AG09319 (cell line): ENCODE measurements at regions not wholly inside any gene's neighbourhood (a gene's known extent, or its start where the extent isn't known, plus 50 kb on each side); places are given as distances from the start of the nearest gene placed in this dataset.

ENCODE experiments used
- DNase-seq: peaks from one replicate; pipeline ENCODE4 v3.0.0-alpha.2; 2010; ENCODE audit warnings: low read depth; ENCODE audit errors: extremely low read depth
- CTCF ChIP-seq: IDR thresholded peaks from 2 replicates; pipeline ENCODE4 v1.5.1; 2011; ENCODE audit warnings: low read depth, mild to moderate bottlenecking, inconsistent platforms, low read length, moderate library complexity

DNA sequence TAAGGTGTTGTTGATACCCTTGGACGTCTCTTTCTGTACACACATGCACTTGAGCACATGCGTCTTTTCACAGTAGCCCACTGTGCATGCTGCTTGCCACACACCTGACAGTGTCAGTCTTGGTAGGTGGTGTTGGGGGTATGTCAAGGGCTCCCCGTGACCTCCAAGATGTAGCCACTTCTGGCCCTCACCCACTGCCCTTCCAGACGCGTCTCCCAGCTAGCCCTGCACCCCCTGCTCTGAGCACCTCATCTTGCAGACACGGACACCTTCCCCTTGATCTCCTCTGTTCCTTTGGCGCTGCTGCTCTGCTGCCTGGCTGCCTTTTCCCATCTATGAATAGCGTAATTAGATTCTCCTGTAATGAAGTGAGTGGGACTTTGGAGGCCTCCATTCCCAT, 75.2 kb upstream of the TNS3 start:
- DNase-seq = no peak
- no peak for TF ChIP-seq CTCF

DNA sequence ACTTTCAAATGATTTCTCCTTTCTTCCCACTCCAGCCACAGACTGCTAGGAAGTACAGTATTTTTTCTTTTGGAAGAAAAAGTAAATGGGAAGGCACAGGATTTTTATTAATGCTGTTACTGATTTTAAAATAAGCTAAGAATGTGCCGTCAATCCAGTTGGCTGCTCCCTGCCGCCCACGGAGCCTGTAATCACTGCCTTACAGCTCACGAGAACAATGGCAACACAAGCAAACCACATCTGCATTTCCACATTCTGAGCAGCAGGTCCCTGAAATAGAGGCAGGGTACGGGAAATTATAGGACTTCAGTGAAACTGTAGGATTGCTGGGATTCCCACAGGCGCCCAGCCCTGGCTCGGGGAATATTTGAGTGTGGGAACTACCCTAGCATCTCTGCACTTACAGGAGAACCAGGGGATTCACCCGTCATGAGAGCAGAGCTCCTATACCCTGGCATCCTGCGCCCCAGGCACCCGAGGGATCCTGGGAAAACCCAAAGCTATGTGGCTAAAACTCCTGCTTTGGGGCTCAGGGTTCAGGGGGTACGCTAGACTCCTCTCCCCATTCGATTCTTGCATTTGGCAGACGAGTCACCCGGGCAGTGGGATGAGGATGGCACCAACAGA, 72.9 kb upstream of the TNS3 start:
- DNase-seq = no peak
- no peak for TF ChIP-seq CTCF

DNA sequence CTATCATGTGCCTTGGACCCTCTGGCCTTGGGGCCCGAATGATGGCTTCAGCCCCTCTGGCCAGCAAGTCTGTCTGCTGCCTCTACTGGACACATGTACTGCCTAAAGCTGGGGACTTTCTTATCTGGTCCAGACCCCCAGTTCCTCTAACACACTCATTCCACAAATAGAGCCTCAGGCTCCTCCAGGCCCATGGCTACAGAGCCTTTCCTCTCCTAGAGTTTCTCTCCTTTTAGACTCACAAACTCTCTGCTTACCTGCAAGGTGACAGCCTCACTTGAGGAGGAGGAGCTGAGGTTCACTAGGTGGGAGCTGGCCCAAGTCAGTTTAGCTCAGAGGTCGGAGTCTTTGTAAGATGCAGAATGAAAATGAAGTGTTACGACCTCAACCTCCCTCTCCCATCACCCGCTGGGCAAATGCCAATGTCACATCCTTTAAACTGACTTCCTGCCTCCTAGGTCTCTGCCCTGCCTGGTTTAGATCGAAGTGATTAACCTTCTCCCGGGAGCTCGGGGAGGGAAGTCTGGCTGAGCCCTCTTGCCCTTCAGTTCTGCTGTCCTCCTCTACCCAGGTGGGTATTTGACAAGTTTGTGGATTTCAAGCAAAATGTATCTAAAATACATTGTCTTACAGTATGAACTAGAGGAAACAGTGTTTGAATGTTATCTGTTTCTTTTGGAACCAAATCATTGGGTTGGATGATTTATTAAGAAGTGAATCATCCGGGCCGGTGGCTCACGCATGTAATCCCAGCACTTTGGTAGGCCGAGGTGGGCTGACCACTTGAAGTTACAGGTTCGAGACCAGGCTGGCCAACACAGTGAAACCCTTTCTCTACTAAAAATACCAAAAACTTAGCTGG, 71.9 kb upstream of the TNS3 start:
- DNase-seq = no peak

DNA sequence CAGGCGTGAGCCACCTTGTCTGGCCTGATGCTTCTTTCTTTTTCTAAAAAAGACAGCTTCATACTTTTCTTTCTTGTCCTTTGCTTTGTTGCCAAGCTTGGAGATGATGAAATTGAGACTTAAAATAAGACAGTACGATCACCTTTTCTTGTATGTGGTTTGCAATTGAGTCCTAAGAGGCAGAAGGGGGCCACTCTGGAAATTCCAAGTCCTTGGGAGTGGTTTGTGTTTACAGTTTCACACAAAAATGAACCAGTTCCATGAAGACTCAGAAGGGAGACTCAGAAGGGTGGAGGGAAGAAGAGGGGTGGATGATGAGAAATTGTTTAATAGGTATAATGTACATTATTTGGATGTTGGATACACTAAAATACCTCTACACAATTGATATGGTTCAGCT, 70.7 kb upstream of the TNS3 start:
- no peak for TF ChIP-seq CTCF
- no peak for DNase-seq

More for the DNA sequence above, 71.9 kb upstream of the TNS3 start:
- no peak for TF ChIP-seq CTCF

DNA sequence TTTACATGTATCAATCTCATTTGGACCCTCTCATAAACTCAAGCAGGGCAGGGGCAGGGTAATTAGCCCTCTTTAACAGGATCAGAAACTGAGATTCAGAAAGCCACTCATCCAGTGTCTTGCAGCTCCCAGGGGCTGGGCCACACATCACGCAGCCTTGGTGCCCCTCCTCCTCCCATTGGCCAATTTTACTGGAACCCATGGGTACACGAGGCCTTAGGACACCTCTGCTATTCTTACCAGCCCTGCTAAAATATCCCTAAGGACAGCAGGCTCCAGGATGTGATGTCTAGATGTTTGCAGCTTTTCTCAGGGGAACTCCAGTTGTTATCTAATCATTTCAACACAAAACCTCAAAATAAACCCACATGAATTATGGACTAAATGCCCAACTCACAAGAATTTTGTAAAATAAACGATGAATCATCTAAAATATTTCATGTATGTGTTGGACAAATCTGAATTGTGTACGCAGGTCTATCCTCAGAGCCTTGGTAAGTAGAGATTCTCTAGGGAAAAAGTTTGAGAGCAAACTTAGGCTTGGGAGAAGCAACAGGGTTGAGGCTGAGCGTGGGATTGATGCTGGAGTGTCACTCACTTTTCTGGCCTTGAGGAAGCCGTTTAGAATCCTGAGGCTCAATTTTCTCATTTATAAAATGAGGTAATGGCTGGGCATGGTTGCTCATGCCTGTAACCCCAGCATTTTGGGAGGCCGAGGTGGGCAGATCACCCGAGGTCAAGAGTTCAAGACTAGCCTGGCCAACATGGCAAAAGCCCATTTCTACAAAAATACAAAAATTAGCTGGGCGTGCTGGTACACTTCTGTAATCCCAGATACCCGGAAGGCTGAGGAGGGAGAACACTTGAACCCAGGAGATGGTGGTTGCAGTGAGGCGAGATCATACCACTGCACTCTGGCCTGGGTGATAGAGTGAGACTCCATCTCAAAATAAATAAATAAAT, 69.7 kb upstream of the TNS3 start:
- peak; percentile 97 for DNase-seq
- no peak for TF ChIP-seq CTCF

DNA sequence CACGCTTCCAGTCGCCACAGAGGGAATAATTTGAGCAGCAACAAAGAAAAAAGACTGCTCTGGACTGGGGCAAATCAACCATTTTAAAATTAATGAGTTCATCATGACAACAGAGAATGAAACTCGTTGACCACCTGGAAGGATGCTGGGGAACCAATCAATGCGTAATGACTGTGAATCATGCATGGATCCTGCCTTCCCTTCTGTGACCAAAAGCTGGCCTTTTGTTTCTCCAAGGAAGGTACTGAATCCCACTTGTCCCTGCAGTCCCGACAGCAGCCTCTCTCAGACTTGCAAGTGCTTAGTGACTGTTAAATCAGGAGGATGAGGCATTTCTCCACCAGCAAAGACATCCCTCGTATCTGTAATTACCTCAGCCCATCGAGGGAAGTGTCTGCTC, 68.0 kb upstream of the TNS3 start:
- DNase-seq = no peak
- no peak for TF ChIP-seq CTCF
